ENCODE measurements at regions not wholly inside any gene's neighbourhood (a gene's known extent, or its start where the extent isn't known, plus 50 kb on each side); places are given as distances from the start of the nearest gene placed in this dataset.

GRCh38 chr14:101626331-101626730 is 65.0 kb downstream of the DIO3 start:
- TF ChIP-seq, protein P1, sequence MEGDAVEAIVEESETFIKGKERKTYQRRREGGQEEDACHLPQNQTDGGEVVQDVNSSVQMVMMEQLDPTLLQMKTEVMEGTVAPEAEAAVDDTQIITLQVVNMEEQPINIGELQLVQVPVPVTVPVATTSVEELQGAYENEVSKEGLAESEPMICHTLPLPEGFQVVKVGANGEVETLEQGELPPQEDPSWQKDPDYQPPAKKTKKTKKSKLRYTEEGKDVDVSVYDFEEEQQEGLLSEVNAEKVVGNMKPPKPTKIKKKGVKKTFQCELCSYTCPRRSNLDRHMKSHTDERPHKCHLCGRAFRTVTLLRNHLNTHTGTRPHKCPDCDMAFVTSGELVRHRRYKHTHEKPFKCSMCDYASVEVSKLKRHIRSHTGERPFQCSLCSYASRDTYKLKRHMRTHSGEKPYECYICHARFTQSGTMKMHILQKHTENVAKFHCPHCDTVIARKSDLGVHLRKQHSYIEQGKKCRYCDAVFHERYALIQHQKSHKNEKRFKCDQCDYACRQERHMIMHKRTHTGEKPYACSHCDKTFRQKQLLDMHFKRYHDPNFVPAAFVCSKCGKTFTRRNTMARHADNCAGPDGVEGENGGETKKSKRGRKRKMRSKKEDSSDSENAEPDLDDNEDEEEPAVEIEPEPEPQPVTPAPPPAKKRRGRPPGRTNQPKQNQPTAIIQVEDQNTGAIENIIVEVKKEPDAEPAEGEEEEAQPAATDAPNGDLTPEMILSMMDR (IDR thresholded peaks at IDR 0.05; ENCODE audit: poor library complexity) = no peak
- TF ChIP-seq EZH2 (IDR thresholded peaks at IDR 0.05; ENCODE audit: borderline replicate concordance) (no peak), EZH2phosphoT487 (IDR thresholded peaks at IDR 0.05; ENCODE audit: low read depth, severe bottlenecking, unreplicated experiment) (no peak)

Measured in hepatocyte (in vitro differentiated cells).